Liver (tissue), 3 donors: ENCODE measurements at regions not wholly inside any gene's neighbourhood (a gene's known extent, or its start where the extent isn't known, plus 50 kb on each side); places are given as distances from the start of the nearest gene placed in this dataset.

Experiments used
- ATF3 ChIP-seq: IDR thresholded peaks from 2 replicates; pipeline ENCODE4 v1.6.1; 2016; ENCODE audit warnings: antibody characterized with exemption
- EGR1 ChIP-seq, 2 donors: IDR thresholded peaks; 2 replicates each; pipeline ENCODE4 v1.6.1; 2016 to 2018; ENCODE audit warnings: antibody characterized with exemption in 2 of 2, low read depth in 2 of 2
- GABPA ChIP-seq, 2 donors: IDR thresholded peaks in 1 of 2; conservative IDR thresholded peaks in 1 of 2; 2 replicates each; pipeline ENCODE4 v1.6.1; 2016; ENCODE audit warnings: antibody characterized with exemption in 2 of 2, mild to moderate bottlenecking in 1 of 2, moderate library complexity in 1 of 2
- JUND ChIP-seq, 2 donors: IDR thresholded peaks; 2 replicates each; pipeline ENCODE4 v1.6.1; 2016; ENCODE audit warnings: antibody characterized with exemption in 2 of 2
- MAX ChIP-seq: IDR thresholded peaks from 2 replicates; pipeline ENCODE4 v1.6.1; 2016; ENCODE audit warnings: antibody characterized with exemption
- RAD21 ChIP-seq, 2 donors: IDR thresholded peaks; 2 replicates each; pipeline ENCODE4 v1.6.1; 2016; ENCODE audit warnings: antibody characterized with exemption in 2 of 2, mild to moderate bottlenecking in 2 of 2
- REST ChIP-seq: IDR thresholded peaks from 2 replicates; pipeline ENCODE4 v1.6.1; 2016; ENCODE audit warnings: antibody characterized with exemption, mild to moderate bottlenecking
- RXRA ChIP-seq, 2 donors: IDR thresholded peaks; 2 replicates each; pipeline ENCODE4 v1.6.1; 2017 to 2018; ENCODE audit warnings: antibody characterized with exemption in 2 of 2, mild to moderate bottlenecking in 1 of 2
- SP1 ChIP-seq: IDR thresholded peaks from 2 replicates; pipeline ENCODE4 v1.6.1; 2018; ENCODE audit warnings: antibody characterized with exemption, mild to moderate bottlenecking
- TAF1 ChIP-seq: conservative IDR thresholded peaks from 2 replicates; pipeline ENCODE4 v1.6.1; 2016; ENCODE audit warnings: antibody characterized with exemption, mild to moderate bottlenecking
- YY1 ChIP-seq: IDR thresholded peaks from 2 replicates; pipeline ENCODE4 v1.6.1; 2016; ENCODE audit warnings: antibody characterized with exemption, mild to moderate bottlenecking
- TF ChIP-seq, protein P1 (sequence below): fragments of 150-350 bp; IDR thresholded peaks from 2 replicates; pipeline ENCODE4 v1.5.1; 2017; ENCODE audit warnings: improper control_type of control experiment, low read depth, low read length; ENCODE audit not compliant: missing input control
- donor health status: healthy.
- donor health status: healthy.

GRCh38 chr4:188282471-188283232 is 143.4 kb downstream of the TRIML1 start:
- no peak for TF ChIP-seq YY1
- TF ChIP-seq, protein P1, sequence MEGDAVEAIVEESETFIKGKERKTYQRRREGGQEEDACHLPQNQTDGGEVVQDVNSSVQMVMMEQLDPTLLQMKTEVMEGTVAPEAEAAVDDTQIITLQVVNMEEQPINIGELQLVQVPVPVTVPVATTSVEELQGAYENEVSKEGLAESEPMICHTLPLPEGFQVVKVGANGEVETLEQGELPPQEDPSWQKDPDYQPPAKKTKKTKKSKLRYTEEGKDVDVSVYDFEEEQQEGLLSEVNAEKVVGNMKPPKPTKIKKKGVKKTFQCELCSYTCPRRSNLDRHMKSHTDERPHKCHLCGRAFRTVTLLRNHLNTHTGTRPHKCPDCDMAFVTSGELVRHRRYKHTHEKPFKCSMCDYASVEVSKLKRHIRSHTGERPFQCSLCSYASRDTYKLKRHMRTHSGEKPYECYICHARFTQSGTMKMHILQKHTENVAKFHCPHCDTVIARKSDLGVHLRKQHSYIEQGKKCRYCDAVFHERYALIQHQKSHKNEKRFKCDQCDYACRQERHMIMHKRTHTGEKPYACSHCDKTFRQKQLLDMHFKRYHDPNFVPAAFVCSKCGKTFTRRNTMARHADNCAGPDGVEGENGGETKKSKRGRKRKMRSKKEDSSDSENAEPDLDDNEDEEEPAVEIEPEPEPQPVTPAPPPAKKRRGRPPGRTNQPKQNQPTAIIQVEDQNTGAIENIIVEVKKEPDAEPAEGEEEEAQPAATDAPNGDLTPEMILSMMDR, result no peak
- no peak for TF ChIP-seq JUND (IDR thresholded peaks at IDR 0.05)
- TF ChIP-seq RAD21 (IDR thresholded peaks at IDR 0.05), result no peak
- no peak for TF ChIP-seq GABPA (IDR thresholded peaks at IDR 0.05 in 1 of 2, conservative IDR thresholded peaks at IDR 0.05 in 1 of 2)
- no peak for TF ChIP-seq MAX
- no peak for TF ChIP-seq RXRA (IDR thresholded peaks at IDR 0.05)
- no peak for TF ChIP-seq REST
- no peak for TF ChIP-seq EGR1 (IDR thresholded peaks at IDR 0.05; ENCODE audit: low read depth in 2 of 2)
- TF ChIP-seq SP1, result no peak
- TF ChIP-seq TAF1, result no peak
- no peak for TF ChIP-seq ATF3
